ENCODE measurements at regions not wholly inside any gene's neighbourhood (a gene's known extent, or its start where the extent isn't known, plus 50 kb on each side); places are given as distances from the start of the nearest gene placed in this dataset.

- no peak overlapping the region for H3K4me3 ChIP-seq
- DNase-seq = no peak
- H3K36me3 ChIP-seq = no peaks in the 10 kb centered on the region
- TF ChIP-seq POLR2AphosphoS5 (IDR thresholded peaks at IDR 0.05) (no peak), POLR2A (IDR thresholded peaks at IDR 0.05) (no peak), EP300 (IDR thresholded peaks at IDR 0.05) (no peak)
- TF ChIP-seq, protein P1, sequence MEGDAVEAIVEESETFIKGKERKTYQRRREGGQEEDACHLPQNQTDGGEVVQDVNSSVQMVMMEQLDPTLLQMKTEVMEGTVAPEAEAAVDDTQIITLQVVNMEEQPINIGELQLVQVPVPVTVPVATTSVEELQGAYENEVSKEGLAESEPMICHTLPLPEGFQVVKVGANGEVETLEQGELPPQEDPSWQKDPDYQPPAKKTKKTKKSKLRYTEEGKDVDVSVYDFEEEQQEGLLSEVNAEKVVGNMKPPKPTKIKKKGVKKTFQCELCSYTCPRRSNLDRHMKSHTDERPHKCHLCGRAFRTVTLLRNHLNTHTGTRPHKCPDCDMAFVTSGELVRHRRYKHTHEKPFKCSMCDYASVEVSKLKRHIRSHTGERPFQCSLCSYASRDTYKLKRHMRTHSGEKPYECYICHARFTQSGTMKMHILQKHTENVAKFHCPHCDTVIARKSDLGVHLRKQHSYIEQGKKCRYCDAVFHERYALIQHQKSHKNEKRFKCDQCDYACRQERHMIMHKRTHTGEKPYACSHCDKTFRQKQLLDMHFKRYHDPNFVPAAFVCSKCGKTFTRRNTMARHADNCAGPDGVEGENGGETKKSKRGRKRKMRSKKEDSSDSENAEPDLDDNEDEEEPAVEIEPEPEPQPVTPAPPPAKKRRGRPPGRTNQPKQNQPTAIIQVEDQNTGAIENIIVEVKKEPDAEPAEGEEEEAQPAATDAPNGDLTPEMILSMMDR (IDR thresholded peaks at IDR 0.05) = no peak
- WGBS, 2 donors = 93 to 95% methylated on average over 9 of the region's 9 CpGs
- no peaks in the 10 kb centered on the region for H3K9me3 ChIP-seq
- intact Hi-C loops (cut with DNase I) = loop anchor here (10.0 kb wide), 1 partner anchor 105 kb away; no protein-coding TSS in a partner anchor
- no peaks in the 10 kb centered on the region for H3K27me3 ChIP-seq
- no peak overlapping the region for H3K27ac ChIP-seq
- H3K4me1 ChIP-seq = peaks cover 0 to 10% (median 1%) of the 10 kb centered on the region in 4 donors
These were observed 73.5 kb downstream of the PSMG1 start for GRCh38 chr21:39109596-39110210.

- no peak overlapping the region for H3K27ac ChIP-seq
- H3K4me1 ChIP-seq = peaks cover 0 to 10% (median 6%) of the 10 kb centered on the region in 4 donors
- no peak overlapping the region for H3K4me3 ChIP-seq
- no peaks in the 10 kb centered on the region for H3K9me3 ChIP-seq
- DNase-seq = no peak
- no peaks in the 10 kb centered on the region for H3K36me3 ChIP-seq
- no peak for TF ChIP-seq POLR2AphosphoS5 (IDR thresholded peaks at IDR 0.05)
- TF ChIP-seq, protein P1 (IDR thresholded peaks at IDR 0.05) = no peak
- H3K27me3 ChIP-seq = no peaks in the 10 kb centered on the region
- intact Hi-C loops (cut with DNase I) = loop anchor here (10.0 kb wide), 1 partner anchor 104 kb away; no protein-coding TSS in a partner anchor
- 92 to 94% methylated on average over 6 of the region's 6 CpGs for WGBS, 2 donors
These were observed 74.1 kb downstream of the PSMG1 start for GRCh38 chr21:39109163-39109530.

GRCh38 chr21:39108291-39109162 is 74.7 kb downstream of the PSMG1 start:
- H3K27me3 ChIP-seq = no peaks in the 10 kb centered on the region
- no peak for DNase-seq
- no peak overlapping the region for H3K4me3 ChIP-seq
- intact Hi-C loops (cut with DNase I) = loop anchor here (10.0 kb wide), 1 partner anchor 104 kb away; no protein-coding TSS in a partner anchor
- 94% methylated on average over 23 of the region's 23 CpGs for WGBS, 2 donors
- H3K4me1 ChIP-seq = peaks cover 0 to 14% (median 8%) of the 10 kb centered on the region in 4 donors
- TF ChIP-seq, protein P1 (IDR thresholded peaks at IDR 0.05) = no peak
- TF ChIP-seq POLR2A (IDR thresholded peaks at IDR 0.05) (no peak), EP300 (IDR thresholded peaks at IDR 0.05) (no peak), POLR2AphosphoS5 (IDR thresholded peaks at IDR 0.05) (no peak)
- no peaks in the 10 kb centered on the region for H3K9me3 ChIP-seq
- no peaks in the 10 kb centered on the region for H3K36me3 ChIP-seq
- H3K27ac ChIP-seq = no peak overlapping the region

GRCh38 chr21:39107739-39108138 is 75.5 kb downstream of the PSMG1 start:
- intact Hi-C loops (cut with DNase I) = loop anchor here (10.0 kb wide), 1 partner anchor 103 kb away; no protein-coding TSS in a partner anchor
- TF ChIP-seq POLR2AphosphoS5 (IDR thresholded peaks at IDR 0.05) = no peak
- no peak for TF ChIP-seq EP300 (IDR thresholded peaks at IDR 0.05)
- TF ChIP-seq POLR2A (IDR thresholded peaks at IDR 0.05) = no peak
- TF ChIP-seq, protein P1 (IDR thresholded peaks at IDR 0.05) = no peak
- Histone ChIP-seq H3K4me3 (no peak overlapping the region), H3K27me3 (no peaks in the 10 kb centered on the region), H3K27ac (no peak overlapping the region), H3K4me1 (peaks cover 0 to 16% (median 8%) of the 10 kb centered on the region in 4 donors), H3K36me3 (no peaks in the 10 kb centered on the region), H3K9me3 (no peaks in the 10 kb centered on the region)
- WGBS, 2 donors = 91 to 94% methylated on average over 13 of the region's 13 CpGs
- DNase-seq = no peak

Measured in sigmoid colon (tissue), 6 donors.